NCI-H187 treated with DMSO at 0.1 percent for 48 hours (cell line): ENCODE measurements at regions not wholly inside any gene's neighbourhood (a gene's known extent, or its start where the extent isn't known, plus 50 kb on each side); places are given as distances from the start of the nearest gene placed in this dataset.
"Not testable (repeated sequence)": the region's sequence is repeated elsewhere in the genome, so short reads cannot be mapped to it uniquely, and the experiment has no call there.

Source experiments
- DNase-seq: peaks from one replicate; lab custom pipeline; 2025; lab: John Stamatoyannopoulos, UW

DNA sequence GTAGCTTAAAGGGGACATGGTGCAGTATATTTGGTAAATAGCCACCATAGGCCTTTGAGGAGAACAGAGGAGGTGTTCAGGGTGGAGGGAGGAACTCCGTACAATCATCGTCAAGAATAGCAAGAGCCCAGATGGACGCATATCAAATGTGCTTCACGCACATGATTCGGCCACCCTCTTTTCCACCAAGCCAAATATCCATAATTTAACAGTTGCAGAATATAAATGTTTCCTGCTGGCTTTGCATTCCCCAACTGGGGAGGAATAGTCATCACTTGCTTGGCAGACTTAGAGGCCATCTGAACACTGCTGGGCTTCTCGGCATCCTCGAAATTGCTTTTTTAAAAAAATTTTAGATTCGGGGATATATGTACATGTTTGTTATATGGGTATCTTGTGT is 111.9 kb upstream of the ERCC4 start:
- DNase-seq, result no peak

GRCh38 chr16:13809765-13810164 is 110.2 kb upstream of the ERCC4 start:
- no peak for DNase-seq

DNA sequence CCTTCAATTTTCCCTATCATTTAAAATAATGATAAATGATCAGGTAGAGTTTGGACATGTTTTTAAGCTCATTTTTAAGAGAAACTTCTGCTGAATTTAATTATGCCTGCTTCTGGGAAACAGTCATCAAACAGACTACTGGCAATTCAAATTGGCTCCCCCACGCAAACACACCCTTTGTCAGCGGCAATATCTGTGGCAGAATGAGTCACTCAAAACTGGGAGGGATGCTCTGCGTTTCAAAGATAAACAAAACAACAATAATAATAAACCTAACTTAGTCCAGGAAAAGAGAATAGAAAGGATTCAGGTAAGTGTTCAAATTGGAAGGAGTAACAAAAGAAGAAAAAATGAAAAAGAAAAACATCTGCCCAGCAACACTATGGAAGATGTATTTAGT is 108.1 kb upstream of the ERCC4 start:
- no peak for DNase-seq

GRCh38 chr16:13816701-13817100 is 103.3 kb upstream of the ERCC4 start:
- DNase-seq, result no peak

DNA sequence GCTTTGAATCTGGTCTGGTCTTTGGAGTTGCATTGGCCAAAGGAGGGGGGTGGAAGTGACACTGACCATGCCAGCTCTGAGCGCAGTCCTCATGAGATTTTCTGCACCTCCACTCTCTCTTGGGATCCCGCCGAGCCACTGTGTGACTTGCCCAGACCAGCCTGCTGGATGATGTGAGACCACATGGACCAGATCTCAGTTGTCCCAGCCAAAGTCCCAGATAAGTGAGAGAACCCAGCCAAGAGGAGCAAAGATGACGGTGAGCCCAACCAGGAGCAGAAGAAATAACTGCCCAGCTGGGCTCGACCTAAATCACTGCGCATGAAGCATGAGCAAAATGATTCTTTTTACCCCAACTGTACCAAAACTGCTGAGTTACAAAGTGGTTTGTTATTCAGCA is 96.5 kb upstream of the ERCC4 start:
- no peak for DNase-seq

- DNase-seq, result no peak
These were observed 90.2 kb upstream of the ERCC4 start for GRCh38 chr16:13829697-13830299.

- no peak for DNase-seq
These were observed 86.4 kb upstream of the ERCC4 start for GRCh38 chr16:13833515-13833914.

DNA sequence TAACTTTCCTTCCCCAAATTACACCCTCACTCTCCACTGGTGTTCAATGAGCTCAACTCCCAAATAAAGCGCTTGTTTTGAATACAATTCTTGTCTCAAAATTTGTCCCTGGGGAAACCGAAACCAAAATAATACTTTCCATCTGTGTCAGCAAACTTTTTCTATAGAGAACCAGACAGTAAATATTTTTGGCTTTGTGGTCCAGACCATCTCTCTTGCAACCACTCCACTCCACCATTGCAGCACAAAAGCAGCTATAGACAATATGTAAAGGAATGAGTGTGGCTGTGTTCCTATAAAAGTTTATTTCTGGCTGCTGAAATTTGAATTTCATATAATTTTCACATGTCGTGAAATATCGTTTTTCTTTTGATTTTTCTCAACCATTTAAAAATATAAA is 84.6 kb upstream of the ERCC4 start:
- no peak for DNase-seq

- no peak for DNase-seq
These were observed 83.8 kb upstream of the ERCC4 start for GRCh38 chr16:13835935-13836730.

- no peak for DNase-seq
These were observed 81.4 kb upstream of the ERCC4 start for GRCh38 chr16:13838401-13839190.

- no peak for DNase-seq
These were observed 80.4 kb upstream of the ERCC4 start for GRCh38 chr16:13839577-13839976.

- DNase-seq, result no peak
These were observed 74.7 kb upstream of the ERCC4 start for GRCh38 chr16:13845232-13845631.

GRCh38 chr16:13848795-13849194 is 71.2 kb upstream of the ERCC4 start:
- DNase-seq, result no peak

GRCh38 chr16:13850173-13850572 is 69.8 kb upstream of the ERCC4 start:
- not testable (repeated sequence) for DNase-seq

DNA sequence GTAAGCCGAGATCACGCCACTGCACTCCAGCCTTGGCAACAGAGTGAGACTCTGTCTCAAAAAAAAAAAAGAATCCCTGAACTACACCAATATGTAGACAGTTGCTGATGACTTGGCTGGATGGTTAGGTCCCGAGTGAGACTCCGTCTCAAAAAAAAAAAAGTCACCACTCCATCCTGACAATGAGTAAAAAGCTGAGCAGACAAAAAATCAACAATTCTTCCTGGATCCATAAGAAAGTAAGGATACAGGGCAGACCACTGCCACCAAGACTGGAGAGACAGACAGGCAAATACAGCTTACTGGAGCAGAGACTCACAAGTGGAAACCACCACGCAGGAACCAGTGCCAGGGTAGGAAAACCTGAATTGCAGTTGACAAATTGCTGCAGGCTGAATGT is 67.1 kb upstream of the ERCC4 start:
- no peak for DNase-seq

- no peak for DNase-seq
These were observed 63.6 kb upstream of the ERCC4 start for GRCh38 chr16:13856398-13856797.

GRCh38 chr16:13856811-13857511 is 63.0 kb upstream of the ERCC4 start:
- DNase-seq, result no peak

- no peak for DNase-seq
These were observed 60.9 kb upstream of the ERCC4 start for GRCh38 chr16:13858873-13859580.

- no peak for DNase-seq
These were observed 56.7 kb upstream of the ERCC4 start for GRCh38 chr16:13863075-13863765.

DNA sequence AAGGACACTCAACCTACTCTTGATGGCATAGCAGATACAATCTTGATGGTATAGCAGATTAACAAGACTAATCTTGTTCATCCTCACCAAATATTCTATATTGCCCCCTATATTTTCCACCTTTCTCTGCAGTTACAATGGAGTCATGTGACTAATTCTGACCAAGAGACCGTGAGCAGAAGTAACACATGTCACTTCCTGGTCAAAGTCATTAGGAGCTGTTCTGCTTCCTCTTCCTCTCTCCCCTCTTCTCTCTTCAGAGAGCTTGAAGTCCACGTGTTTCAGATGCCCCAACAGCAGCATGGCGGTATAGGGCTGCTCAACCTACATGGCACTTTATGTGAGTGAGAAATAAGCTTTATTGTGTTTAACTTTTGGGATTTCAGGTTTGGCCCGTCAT is 55.3 kb upstream of the ERCC4 start:
- no peak for DNase-seq

GRCh38 chr16:13866073-13866472 is 53.9 kb upstream of the ERCC4 start:
- no peak for DNase-seq
